SU-DHL-6 (cell line): ENCODE measurements at regions not wholly inside any gene's neighbourhood (a gene's known extent, or its start where the extent isn't known, plus 50 kb on each side); places are given as distances from the start of the nearest gene placed in this dataset.
A peak's percentile ranks its signal among the peaks of the same experiment; 100 is the strongest.
"Not testable (repeated sequence)": the region's sequence is repeated elsewhere in the genome, so short reads cannot be mapped to it uniquely, and the experiment has no call there.

ENCODE experiments used
- H2AFZ ChIP-seq: fragments of 200-600 bp; sonication (generic); 2 replicates; pipeline ENCODE4 v1.6.1; 2014; ENCODE audit warnings: low read depth, mild to moderate bottlenecking, moderate library complexity, mixed read lengths, antibody characterized with exemption, low read length; ENCODE audit not compliant: severe bottlenecking
- H3F3A ChIP-seq: fragments of 200-600 bp; shearing (Covaris generic); 2 replicates; pipeline ENCODE4 v1.6.0; 2016; ENCODE audit warnings: antibody characterized with exemption, mild to moderate bottlenecking; ENCODE audit not compliant: insufficient read depth
- H3K27ac ChIP-seq: fragments of 200-600 bp; sonication (generic); 2 replicates; pipeline ENCODE4 v1.5.1; 2016; ENCODE audit warnings: low read depth, mild to moderate bottlenecking, low read length, moderate library complexity, mixed read lengths
- H3K27me3 ChIP-seq: fragments of 200-600 bp; sonication (generic), shearing (Covaris generic); 2 replicates; pipeline ENCODE4 v1.6.0; 2014; ENCODE audit warnings: mild to moderate bottlenecking, low read length
- H3K36me3 ChIP-seq: fragments of 200-600 bp; sonication (generic); 2 replicates; pipeline ENCODE4 v1.6.1; 2014; ENCODE audit warnings: mild to moderate bottlenecking, low read length, mixed read lengths
- H3K4me2 ChIP-seq: fragments of 300-600, 200-600 bp; shearing (Covaris generic), sonication (generic); 2 replicates; pipeline ENCODE4 v1.6.0; 2014; ENCODE audit warnings: low read length, low read depth, mild to moderate bottlenecking; ENCODE audit not compliant: poor library complexity, severe bottlenecking
- H3K4me3 ChIP-seq: fragments of 200-600 bp; sonication (generic); 2 replicates; pipeline ENCODE4 v1.5.1; 2014; ENCODE audit warnings: antibody characterized with exemption, low read length, mild to moderate bottlenecking, mixed read lengths; ENCODE audit not compliant: insufficient read depth, poor library complexity, severe bottlenecking
- H3K79me2 ChIP-seq: fragments of 200-600 bp; sonication (generic); 2 replicates; pipeline ENCODE4 v1.6.1; 2014; ENCODE audit warnings: mild to moderate bottlenecking, low read length, moderate library complexity; ENCODE audit not compliant: insufficient read depth
- H3K9ac ChIP-seq: fragments of 200-600 bp; sonication (generic); 2 replicates; pipeline ENCODE4 v1.7.0; 2014; ENCODE audit warnings: mild to moderate bottlenecking, low read length
- H3K9me2 ChIP-seq: fragments of 200-600 bp; sonication (generic); replicated peaks from 2 replicates; pipeline ENCODE4 v1.6.1; 2014; ENCODE audit warnings: low read length; ENCODE audit not compliant: insufficient read depth
- H3K9me3 ChIP-seq: fragments of 200-600 bp; sonication (generic); 2 replicates; pipeline ENCODE4 v1.6.1; 2014; ENCODE audit warnings: low read length, mixed read lengths; ENCODE audit not compliant: insufficient read depth
- H4K20me1 ChIP-seq: fragments of 200-600 bp; sonication (generic); 2 replicates; pipeline ENCODE4 v1.6.1; 2014; ENCODE audit warnings: low read depth, mild to moderate bottlenecking, antibody characterized with exemption, low read length, moderate library complexity, mixed read lengths
- CTCF ChIP-seq: fragments of 200-600 bp; sonication (generic); IDR thresholded peaks from one replicate; pipeline ENCODE4 v1.5.1; 2017; ENCODE audit warnings: antibody characterized with exemption, mild to moderate bottlenecking, low read length, moderate library complexity; ENCODE audit not compliant: insufficient read depth, poor library complexity, severe bottlenecking
- EZH2phosphoT487 ChIP-seq: fragments of 200-600 bp; sonication (generic), shearing (Covaris generic); conservative IDR thresholded peaks from 2 replicates; pipeline ENCODE4 v1.6.1; 2018; ENCODE audit warnings: mild to moderate bottlenecking, antibody characterized with exemption, low read length, moderate library complexity, mixed read lengths

- H3K4me3 ChIP-seq: no peak overlapping the region
- no peak overlapping the region for H3K4me2 ChIP-seq
- H3K27me3 ChIP-seq: no peaks in the 10 kb centered on the region
- no peaks in the 10 kb centered on the region for H4K20me1 ChIP-seq
- H3K9me3 ChIP-seq: no peaks in the 10 kb centered on the region
- H3K36me3 ChIP-seq: no peaks in the 10 kb centered on the region
- TF ChIP-seq EZH2phosphoT487 (no peak), CTCF (peak; percentile 48)
- H3K9me2 ChIP-seq: no peaks in the 10 kb centered on the region
- H3K79me2 ChIP-seq: no peaks in the 10 kb centered on the region
- no peaks in the 10 kb centered on the region for H3F3A ChIP-seq
- H2AFZ ChIP-seq: no peak overlapping the region
- no peak overlapping the region for H3K27ac ChIP-seq
- H3K9ac ChIP-seq: no peak overlapping the region
Observed at GRCh38 chr10:29377333-29377961, 88.6 kb downstream of the LYZL1 start.

GRCh38 chr10:29378106-29378505 is 89.2 kb downstream of the LYZL1 start:
- Histone ChIP-seq H2AFZ (no peak overlapping the region), H3K27ac (no peak overlapping the region), H3K27me3 (no peaks in the 10 kb centered on the region), H3K9me3 (no peaks in the 10 kb centered on the region), H3K4me2 (no peak overlapping the region), H4K20me1 (no peaks in the 10 kb centered on the region), H3K79me2 (no peaks in the 10 kb centered on the region), H3K9me2 (no peaks in the 10 kb centered on the region), H3K9ac (no peak overlapping the region), H3F3A (no peaks in the 10 kb centered on the region), H3K36me3 (no peaks in the 10 kb centered on the region), H3K4me3 (no peak overlapping the region)
- TF ChIP-seq EZH2phosphoT487: no peak
- no peak for TF ChIP-seq CTCF

GRCh38 chr10:29379208-29379607 is 90.3 kb downstream of the LYZL1 start:
- H3K4me3 ChIP-seq: no peak overlapping the region
- H3F3A ChIP-seq: no peaks in the 10 kb centered on the region
- H3K9me3 ChIP-seq: no peaks in the 10 kb centered on the region
- no peak overlapping the region for H2AFZ ChIP-seq
- no peaks in the 10 kb centered on the region for H3K79me2 ChIP-seq
- no peaks in the 10 kb centered on the region for H4K20me1 ChIP-seq
- no peaks in the 10 kb centered on the region for H3K9me2 ChIP-seq
- H3K27ac ChIP-seq: no peak overlapping the region
- no peak overlapping the region for H3K9ac ChIP-seq
- H3K4me2 ChIP-seq: no peak overlapping the region
- no peaks in the 10 kb centered on the region for H3K27me3 ChIP-seq
- H3K36me3 ChIP-seq: no peaks in the 10 kb centered on the region
- TF ChIP-seq CTCF: no peak
- TF ChIP-seq EZH2phosphoT487: no peak

- not testable (repeated sequence) for H3K9ac ChIP-seq, H3K9me3 ChIP-seq, H3K36me3 ChIP-seq, H3K79me2 ChIP-seq, H3K4me2 ChIP-seq, H4K20me1 ChIP-seq, H3K27ac ChIP-seq, H2AFZ ChIP-seq, H3K4me3 ChIP-seq, H3K27me3 ChIP-seq, H3F3A ChIP-seq, H3K9me2 ChIP-seq
Observed at GRCh38 chr10:29379777-29380598, 91.1 kb downstream of the LYZL1 start.

GRCh38 chr10:29380599-29381511 is 92.0 kb downstream of the LYZL1 start:
- not testable (repeated sequence) for H3K4me3 ChIP-seq, H3K9me2 ChIP-seq, H3K79me2 ChIP-seq, H3K27ac ChIP-seq, H3K4me2 ChIP-seq, H4K20me1 ChIP-seq, H3F3A ChIP-seq, H2AFZ ChIP-seq, H3K27me3 ChIP-seq, H3K9me3 ChIP-seq, H3K36me3 ChIP-seq, H3K9ac ChIP-seq
